ENCODE measurements at regions not wholly inside any gene's neighbourhood (a gene's known extent, or its start where the extent isn't known, plus 50 kb on each side); places are given as distances from the start of the nearest gene placed in this dataset.

GRCh38 chr10:8435186-8436055 lies 380.9 kb downstream of the GATA3 start:
- DNase-seq, result no peak

GRCh38 chr10:8437896-8438295 lies 383.4 kb downstream of the GATA3 start:
- no peak for DNase-seq

- no peak for DNase-seq
Measured at GRCh38 chr10:8438603-8439002, 384.1 kb downstream of the GATA3 start.

GRCh38 chr10:8439040-8439439 lies 384.6 kb downstream of the GATA3 start:
- DNase-seq, result no peak

GRCh38 chr10:8444630-8445029 lies 390.1 kb downstream of the GATA3 start:
- no peak for DNase-seq

- no peak for DNase-seq
Measured at GRCh38 chr10:8445353-8445752, 390.9 kb downstream of the GATA3 start.

GRCh38 chr10:8449909-8450308 lies 395.4 kb downstream of the GATA3 start:
- no peak for DNase-seq

GRCh38 chr10:8453587-8453986 lies 399.1 kb downstream of the GATA3 start:
- DNase-seq, result peak; percentile 8

- no peak for DNase-seq
Measured at GRCh38 chr10:8454357-8454756, 399.9 kb downstream of the GATA3 start.

- no peak for DNase-seq
Measured at GRCh38 chr10:8455181-8455580, 400.7 kb downstream of the GATA3 start.

GRCh38 chr10:8456386-8456785 lies 401.9 kb downstream of the GATA3 start:
- DNase-seq, result no peak

GRCh38 chr10:8460626-8461025 lies 406.1 kb downstream of the GATA3 start:
- DNase-seq, result no peak

- DNase-seq, result no peak
Measured at GRCh38 chr10:8462565-8462964, 408.1 kb downstream of the GATA3 start.

- DNase-seq, result no peak
Measured at GRCh38 chr10:8463853-8464252, 409.4 kb downstream of the GATA3 start.

- no peak for DNase-seq
Measured at GRCh38 chr10:8468477-8468876, 414.0 kb downstream of the GATA3 start.

- DNase-seq, result no peak
Measured at GRCh38 chr10:8473205-8473604, 418.7 kb downstream of the GATA3 start.

GRCh38 chr10:8477300-8477699 lies 422.8 kb downstream of the GATA3 start:
- no peak for DNase-seq

GRCh38 chr10:8481718-8482504 lies 427.4 kb downstream of the GATA3 start:
- no peak for DNase-seq

- no peak for DNase-seq
Measured at GRCh38 chr10:8485032-8485431, 430.5 kb downstream of the GATA3 start.

GRCh38 chr10:8487346-8487745 lies 432.9 kb downstream of the GATA3 start:
- no peak for DNase-seq

- DNase-seq, result no peak
Measured at GRCh38 chr10:8489232-8489631, 434.7 kb downstream of the GATA3 start.

GRCh38 chr10:8489823-8490222 lies 435.3 kb downstream of the GATA3 start:
- DNase-seq, result no peak

GRCh38 chr10:8498290-8498689 lies 443.8 kb downstream of the GATA3 start:
- DNase-seq, result no peak

- no peak for DNase-seq
Measured at GRCh38 chr10:8498881-8499280, 444.4 kb downstream of the GATA3 start.
